ENCODE measurements at regions not wholly inside any gene's neighbourhood (a gene's known extent, or its start where the extent isn't known, plus 50 kb on each side); places are given as distances from the start of the nearest gene placed in this dataset.

GRCh38 chr10:112057072-112057471 is 126.5 kb downstream of the GPAM start:
- H3K4me1 ChIP-seq (ENCODE audit: control insufficient read depth, insufficient read depth, low read length, poor library complexity, severe bottlenecking): no peaks in the 10 kb centered on the region
- no peaks in the 10 kb centered on the region for H3K9me3 ChIP-seq (ENCODE audit: control insufficient read depth in 2 of 2, low read length in 2 of 2)
- no peak for ATAC-seq (ENCODE audit: low read depth in 2 of 2)
- H3K9me3 Mint-ChIP-seq: peaks cover 0 to 4% (median 0%) of the 10 kb centered on the region in 7 donors
- H3K27me3 ChIP-seq (ENCODE audit: control insufficient read depth, insufficient read depth, low read length): no peaks in the 10 kb centered on the region
- H3K36me3 ChIP-seq (ENCODE audit: control insufficient read depth, insufficient read depth, low read length): no peaks in the 10 kb centered on the region
- no peak overlapping the region for H3K4me3 Mint-ChIP-seq
- no peak for DNase-seq
- no peak overlapping the region for H3K4me3 ChIP-seq (ENCODE audit: low read depth, low read length)
- no peaks in the 10 kb centered on the region for H3K36me3 Mint-ChIP-seq
- no peak overlapping the region for H3K27ac Mint-ChIP-seq
- H3K27ac ChIP-seq (ENCODE audit: insufficient read depth, low read length, poor library complexity, severe bottlenecking): no peak overlapping the region
- no peaks in the 10 kb centered on the region for H3K4me1 Mint-ChIP-seq
- no peaks in the 10 kb centered on the region for H3K27me3 Mint-ChIP-seq

- no peaks in the 10 kb centered on the region for H3K9me3 ChIP-seq (ENCODE audit: control insufficient read depth in 2 of 2, low read length in 2 of 2)
- no peak for ATAC-seq (ENCODE audit: low read depth in 2 of 2)
- Mint-ChIP-seq H3K27me3 (no peaks in the 10 kb centered on the region), H3K36me3 (no peaks in the 10 kb centered on the region), H3K4me3 (no peak overlapping the region), H3K27ac (no peak overlapping the region), H3K9me3 (peaks cover 0 to 4% (median 0%) of the 10 kb centered on the region in 7 donors), H3K4me1 (no peaks in the 10 kb centered on the region)
- DNase-seq: no peak
- no peaks in the 10 kb centered on the region for H3K4me1 ChIP-seq (ENCODE audit: control insufficient read depth, insufficient read depth, low read length, poor library complexity, severe bottlenecking)
- no peaks in the 10 kb centered on the region for H3K27me3 ChIP-seq (ENCODE audit: control insufficient read depth, insufficient read depth, low read length)
- H3K36me3 ChIP-seq (ENCODE audit: control insufficient read depth, insufficient read depth, low read length): no peaks in the 10 kb centered on the region
- no peak overlapping the region for H3K4me3 ChIP-seq (ENCODE audit: low read depth, low read length)
- no peak overlapping the region for H3K27ac ChIP-seq (ENCODE audit: insufficient read depth, low read length, poor library complexity, severe bottlenecking)
Observed at GRCh38 chr10:112059220-112059619, 124.3 kb downstream of the GPAM start.

- Mint-ChIP-seq H3K4me3 (no peak overlapping the region), H3K9me3 (no peaks in the 10 kb centered on the region), H3K36me3 (no peaks in the 10 kb centered on the region), H3K27me3 (peaks cover 4% of the 10 kb centered on the region), H3K4me1 (no peaks in the 10 kb centered on the region), H3K27ac (no peak overlapping the region)
- ATAC-seq (ENCODE audit: low read depth in 2 of 2) (no peak), DNase-seq (no peak)
- H3K4me3 ChIP-seq (ENCODE audit: low read depth, low read length): no peak overlapping the region
- H3K27ac ChIP-seq (ENCODE audit: insufficient read depth, low read length, poor library complexity, severe bottlenecking): no peak overlapping the region
- no peaks in the 10 kb centered on the region for H3K9me3 ChIP-seq (ENCODE audit: control insufficient read depth in 2 of 2, low read length in 2 of 2)
- no peaks in the 10 kb centered on the region for H3K36me3 ChIP-seq (ENCODE audit: control insufficient read depth, insufficient read depth, low read length)
- H3K4me1 ChIP-seq (ENCODE audit: control insufficient read depth, insufficient read depth, low read length, poor library complexity, severe bottlenecking): no peaks in the 10 kb centered on the region
- H3K27me3 ChIP-seq (ENCODE audit: control insufficient read depth, insufficient read depth, low read length): no peaks in the 10 kb centered on the region
Observed at GRCh38 chr10:112071596-112072133, 111.9 kb downstream of the GPAM start.

GRCh38 chr10:112078003-112078402 is 105.6 kb downstream of the GPAM start:
- no peak for ATAC-seq (ENCODE audit: low read depth in 2 of 2)
- Mint-ChIP-seq H3K27ac (no peak overlapping the region), H3K36me3 (no peaks in the 10 kb centered on the region), H3K27me3 (peaks cover 5% of the 10 kb centered on the region), H3K9me3 (no peaks in the 10 kb centered on the region), H3K4me1 (no peaks in the 10 kb centered on the region), H3K4me3 (no peak overlapping the region)
- H3K4me1 ChIP-seq (ENCODE audit: control insufficient read depth, insufficient read depth, low read length, poor library complexity, severe bottlenecking): no peaks in the 10 kb centered on the region
- peaks cover 3% of the 10 kb centered on the region for H3K27me3 ChIP-seq (ENCODE audit: control insufficient read depth, insufficient read depth, low read length)
- H3K36me3 ChIP-seq (ENCODE audit: control insufficient read depth, insufficient read depth, low read length): no peaks in the 10 kb centered on the region
- H3K4me3 ChIP-seq (ENCODE audit: low read depth, low read length): no peak overlapping the region
- no peak overlapping the region for H3K27ac ChIP-seq (ENCODE audit: insufficient read depth, low read length, poor library complexity, severe bottlenecking)
- no peak for DNase-seq
- no peaks in the 10 kb centered on the region for H3K9me3 ChIP-seq (ENCODE audit: control insufficient read depth in 2 of 2, low read length in 2 of 2)

- Histone ChIP-seq H3K36me3 (ENCODE audit: control insufficient read depth, insufficient read depth, low read length) (no peaks in the 10 kb centered on the region), H3K9me3 (ENCODE audit: control insufficient read depth in 2 of 2, low read length in 2 of 2) (no peaks in the 10 kb centered on the region), H3K4me1 (ENCODE audit: control insufficient read depth, insufficient read depth, low read length, poor library complexity, severe bottlenecking) (no peaks in the 10 kb centered on the region), H3K4me3 (ENCODE audit: low read depth, low read length) (no peak overlapping the region), H3K27me3 (ENCODE audit: control insufficient read depth, insufficient read depth, low read length) (peaks cover 5% of the 10 kb centered on the region), H3K27ac (ENCODE audit: insufficient read depth, low read length, poor library complexity, severe bottlenecking) (no peak overlapping the region)
- Mint-ChIP-seq H3K36me3 (no peaks in the 10 kb centered on the region), H3K27ac (no peak overlapping the region), H3K9me3 (peaks cover 0 to 1% (median 0%) of the 10 kb centered on the region in 7 donors), H3K4me1 (no peaks in the 10 kb centered on the region), H3K27me3 (peaks cover 5% of the 10 kb centered on the region), H3K4me3 (no peak overlapping the region)
- DNase-seq: no peak
- ATAC-seq (ENCODE audit: low read depth in 2 of 2): no peak
Observed at GRCh38 chr10:112080231-112080630, 103.3 kb downstream of the GPAM start.

- Histone ChIP-seq H3K9me3 (ENCODE audit: control insufficient read depth in 2 of 2, low read length in 2 of 2) (no peaks in the 10 kb centered on the region), H3K27ac (ENCODE audit: insufficient read depth, low read length, poor library complexity, severe bottlenecking) (no peak overlapping the region), H3K27me3 (ENCODE audit: control insufficient read depth, insufficient read depth, low read length) (peaks cover 5% of the 10 kb centered on the region), H3K4me3 (ENCODE audit: low read depth, low read length) (no peak overlapping the region), H3K36me3 (ENCODE audit: control insufficient read depth, insufficient read depth, low read length) (no peaks in the 10 kb centered on the region), H3K4me1 (ENCODE audit: control insufficient read depth, insufficient read depth, low read length, poor library complexity, severe bottlenecking) (no peaks in the 10 kb centered on the region)
- DNase-seq (no peak), ATAC-seq (ENCODE audit: low read depth in 2 of 2) (no peak)
- Mint-ChIP-seq H3K27ac (no peak overlapping the region), H3K4me3 (no peak overlapping the region), H3K9me3 (peaks cover 0 to 2% (median 0%) of the 10 kb centered on the region in 7 donors), H3K4me1 (no peaks in the 10 kb centered on the region), H3K36me3 (no peaks in the 10 kb centered on the region), H3K27me3 (peaks cover 5% of the 10 kb centered on the region)
Observed at GRCh38 chr10:112082120-112082519, 101.4 kb downstream of the GPAM start.

GRCh38 chr10:112083472-112083871 is 100.1 kb downstream of the GPAM start:
- Histone ChIP-seq H3K27me3 (ENCODE audit: control insufficient read depth, insufficient read depth, low read length) (peaks cover 3% of the 10 kb centered on the region), H3K4me3 (ENCODE audit: low read depth, low read length) (no peak overlapping the region), H3K27ac (ENCODE audit: insufficient read depth, low read length, poor library complexity, severe bottlenecking) (no peak overlapping the region), H3K9me3 (ENCODE audit: control insufficient read depth in 2 of 2, low read length in 2 of 2) (no peaks in the 10 kb centered on the region), H3K4me1 (ENCODE audit: control insufficient read depth, insufficient read depth, low read length, poor library complexity, severe bottlenecking) (no peaks in the 10 kb centered on the region), H3K36me3 (ENCODE audit: control insufficient read depth, insufficient read depth, low read length) (no peaks in the 10 kb centered on the region)
- Mint-ChIP-seq H3K9me3 (peaks cover 0 to 2% (median 0%) of the 10 kb centered on the region in 7 donors), H3K27ac (no peak overlapping the region), H3K4me3 (no peak overlapping the region), H3K4me1 (no peaks in the 10 kb centered on the region), H3K27me3 (peaks cover 5% of the 10 kb centered on the region), H3K36me3 (no peaks in the 10 kb centered on the region)
- no peak for DNase-seq
- ATAC-seq (ENCODE audit: low read depth in 2 of 2): no peak

- Mint-ChIP-seq H3K4me1 (no peaks in the 10 kb centered on the region), H3K27ac (no peak overlapping the region), H3K27me3 (no peaks in the 10 kb centered on the region), H3K9me3 (peaks cover 0 to 2% (median 0%) of the 10 kb centered on the region in 7 donors), H3K36me3 (no peaks in the 10 kb centered on the region), H3K4me3 (no peak overlapping the region)
- Histone ChIP-seq H3K27ac (ENCODE audit: insufficient read depth, low read length, poor library complexity, severe bottlenecking) (no peak overlapping the region), H3K4me3 (ENCODE audit: low read depth, low read length) (no peak overlapping the region), H3K27me3 (ENCODE audit: control insufficient read depth, insufficient read depth, low read length) (peaks cover 2% of the 10 kb centered on the region), H3K4me1 (ENCODE audit: control insufficient read depth, insufficient read depth, low read length, poor library complexity, severe bottlenecking) (no peaks in the 10 kb centered on the region), H3K36me3 (ENCODE audit: control insufficient read depth, insufficient read depth, low read length) (no peaks in the 10 kb centered on the region), H3K9me3 (ENCODE audit: control insufficient read depth in 2 of 2, low read length in 2 of 2) (no peaks in the 10 kb centered on the region)
- DNase-seq (no peak), ATAC-seq (ENCODE audit: low read depth in 2 of 2) (no peak)
Observed at GRCh38 chr10:112087953-112088456, 95.6 kb downstream of the GPAM start.
